Ovary (tissue), 3 donors: ENCODE measurements at regions not wholly inside any gene's neighbourhood (a gene's known extent, or its start where the extent isn't known, plus 50 kb on each side); places are given as distances from the start of the nearest gene placed in this dataset.

Experiments
- CTCF ChIP-seq, 3 donors: fragments of 450-650 bp in 2 of 3; fragments of 200-600 bp in 1 of 3; IDR thresholded peaks; one replicate each; pipeline versions ENCODE4 v1.5.1 to v1.8.0; 2016 to 2022; ENCODE audit warnings: antibody characterized with exemption in 3 of 3, mild to moderate bottlenecking in 1 of 3
- EP300 ChIP-seq: sonication (generic); formaldehyde crosslinking; IDR thresholded peaks from one replicate; pipeline ENCODE4 v1.6.1; 2017; ENCODE audit warnings: antibody characterized with exemption
- donor health status: DM: no; HTN: no; CAD: no.

GRCh38 chr14:73784988-73785313, 66.7 kb upstream of the PTGR2 start:
- TF ChIP-seq CTCF (IDR thresholded peaks at IDR 0.05) (no peak), EP300 (no peak)
